Loucy (cell line): ENCODE measurements at regions not wholly inside any gene's neighbourhood (a gene's known extent, or its start where the extent isn't known, plus 50 kb on each side); places are given as distances from the start of the nearest gene placed in this dataset.
A peak's percentile ranks its signal among the peaks of the same experiment; 100 is the strongest.

Experiments used
- H2AFZ ChIP-seq: fragments of 200-600 bp; sonication (generic); 2 replicates; pipeline ENCODE4 v1.6.0; 2016; ENCODE audit warnings: antibody characterized with exemption, mild to moderate bottlenecking, low read length, moderate library complexity
- H3F3A ChIP-seq: fragments of 200-600 bp; 2 replicates; pipeline ENCODE4 v1.6.0; 2016; ENCODE audit warnings: antibody characterized with exemption, low read depth, mild to moderate bottlenecking
- H3K27me3 ChIP-seq: fragments of 200-600 bp; sonication (generic); 2 replicates; pipeline ENCODE4 v1.6.1; 2014; ENCODE audit warnings: low read length, mild to moderate bottlenecking; ENCODE audit not compliant: insufficient read depth, poor library complexity, severe bottlenecking
- H3K36me3 ChIP-seq: fragments of 200-600 bp; sonication (generic); 2 replicates; pipeline ENCODE4 v1.6.1; 2016; ENCODE audit warnings: low read length; ENCODE audit not compliant: insufficient read depth
- H3K4me1 ChIP-seq: fragments of 200-600 bp; sonication (generic); 2 replicates; pipeline ENCODE4 v1.5.1; 2014; ENCODE audit warnings: low read length, mild to moderate bottlenecking; ENCODE audit not compliant: insufficient read depth, poor library complexity, severe bottlenecking
- H3K4me2 ChIP-seq: fragments of 200-600 bp; sonication (generic); 2 replicates; pipeline ENCODE4 v1.6.0; 2014; ENCODE audit warnings: antibody characterized with exemption, low read length, low read depth, mild to moderate bottlenecking; ENCODE audit not compliant: poor library complexity, severe bottlenecking
- H3K4me3 ChIP-seq: fragments of 200-600 bp; sonication (generic); 2 replicates; pipeline ENCODE4 v1.5.1; 2014; ENCODE audit warnings: low read length, mild to moderate bottlenecking, mixed read lengths; ENCODE audit not compliant: poor library complexity, severe bottlenecking
- H3K79me2 ChIP-seq: fragments of 200-600 bp; sonication (generic); 2 replicates; pipeline ENCODE4 v1.6.1; 2014; ENCODE audit warnings: low read length; ENCODE audit not compliant: insufficient read depth
- H3K9ac ChIP-seq: fragments of 200-600 bp; sonication (generic); 2 replicates; pipeline ENCODE4 v1.6.0; 2014; ENCODE audit warnings: mild to moderate bottlenecking, low read depth, low read length, moderate library complexity; ENCODE audit not compliant: poor library complexity, severe bottlenecking
- H3K9me2 ChIP-seq: fragments of 200-600 bp; sonication (generic); replicated peaks from 2 replicates; pipeline ENCODE4 v1.6.1; 2016; ENCODE audit warnings: low read depth, low read length, mixed read lengths
- H3K9me3 ChIP-seq: fragments of 200-600 bp; sonication (generic); 2 replicates; pipeline ENCODE4 v1.6.1; 2014; ENCODE audit warnings: mild to moderate bottlenecking, antibody characterized with exemption, low read length, low read depth; ENCODE audit not compliant: insufficient read depth
- H4K20me1 ChIP-seq: fragments of 200-600 bp; sonication (generic); 2 replicates; pipeline ENCODE4 v1.6.0; 2014; ENCODE audit warnings: antibody characterized with exemption, low read length, mild to moderate bottlenecking; ENCODE audit not compliant: insufficient read depth, poor library complexity, severe bottlenecking
- EZH2phosphoT487 ChIP-seq: fragments of 200-600 bp; IDR thresholded peaks from 2 replicates; pipeline ENCODE4 v1.6.1; 2018; ENCODE audit warnings: antibody characterized with exemption, mild to moderate bottlenecking, moderate library complexity, borderline replicate concordance
- TF ChIP-seq, protein P1 (sequence below): fragments of 200-600 bp; sonication (generic); conservative IDR thresholded peaks from 2 replicates; pipeline ENCODE4 v1.5.1; 2014; ENCODE audit warnings: mild to moderate bottlenecking, antibody characterized with exemption, low read length

DNA sequence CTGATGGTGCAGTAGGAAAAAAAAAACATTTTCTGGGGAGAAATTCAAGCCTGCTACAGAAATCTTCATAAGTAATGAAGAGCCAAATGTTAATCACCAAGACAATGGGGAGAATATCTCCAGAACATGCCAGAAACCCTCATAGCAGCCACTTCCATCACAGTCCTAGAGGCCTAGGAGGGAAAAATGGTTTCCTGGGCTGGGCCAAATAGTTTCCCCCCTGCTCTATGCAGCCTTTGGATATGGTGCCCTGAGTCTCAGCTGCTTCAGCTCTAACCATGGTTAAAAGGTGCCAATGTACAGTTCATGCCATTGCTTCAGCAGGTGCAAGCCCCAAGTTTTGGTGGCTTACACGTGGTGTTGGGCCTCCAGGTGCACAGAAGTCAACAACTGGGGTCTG, 113.1 kb downstream of the ZNF648 start:
- H3K4me3 ChIP-seq: no peak overlapping the region
- H3K27me3 ChIP-seq: no peaks in the 10 kb centered on the region
- no peak overlapping the region for H3K4me2 ChIP-seq
- peaks cover 5% of the 10 kb centered on the region; the same call in 1 of the 2 replicates for H3K9me3 ChIP-seq
- H3K9ac ChIP-seq: no peak overlapping the region
- H3F3A ChIP-seq: no peaks in the 10 kb centered on the region
- H2AFZ ChIP-seq: no peak overlapping the region
- H3K9me2 ChIP-seq: no peaks in the 10 kb centered on the region
- TF ChIP-seq EZH2phosphoT487: no peak
- TF ChIP-seq, protein P1, sequence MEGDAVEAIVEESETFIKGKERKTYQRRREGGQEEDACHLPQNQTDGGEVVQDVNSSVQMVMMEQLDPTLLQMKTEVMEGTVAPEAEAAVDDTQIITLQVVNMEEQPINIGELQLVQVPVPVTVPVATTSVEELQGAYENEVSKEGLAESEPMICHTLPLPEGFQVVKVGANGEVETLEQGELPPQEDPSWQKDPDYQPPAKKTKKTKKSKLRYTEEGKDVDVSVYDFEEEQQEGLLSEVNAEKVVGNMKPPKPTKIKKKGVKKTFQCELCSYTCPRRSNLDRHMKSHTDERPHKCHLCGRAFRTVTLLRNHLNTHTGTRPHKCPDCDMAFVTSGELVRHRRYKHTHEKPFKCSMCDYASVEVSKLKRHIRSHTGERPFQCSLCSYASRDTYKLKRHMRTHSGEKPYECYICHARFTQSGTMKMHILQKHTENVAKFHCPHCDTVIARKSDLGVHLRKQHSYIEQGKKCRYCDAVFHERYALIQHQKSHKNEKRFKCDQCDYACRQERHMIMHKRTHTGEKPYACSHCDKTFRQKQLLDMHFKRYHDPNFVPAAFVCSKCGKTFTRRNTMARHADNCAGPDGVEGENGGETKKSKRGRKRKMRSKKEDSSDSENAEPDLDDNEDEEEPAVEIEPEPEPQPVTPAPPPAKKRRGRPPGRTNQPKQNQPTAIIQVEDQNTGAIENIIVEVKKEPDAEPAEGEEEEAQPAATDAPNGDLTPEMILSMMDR: no peak
- no peaks in the 10 kb centered on the region for H4K20me1 ChIP-seq
- H3K4me1 ChIP-seq: peaks cover 5% of the 10 kb centered on the region
- H3K79me2 ChIP-seq: no peaks in the 10 kb centered on the region
- no peaks in the 10 kb centered on the region for H3K36me3 ChIP-seq

DNA sequence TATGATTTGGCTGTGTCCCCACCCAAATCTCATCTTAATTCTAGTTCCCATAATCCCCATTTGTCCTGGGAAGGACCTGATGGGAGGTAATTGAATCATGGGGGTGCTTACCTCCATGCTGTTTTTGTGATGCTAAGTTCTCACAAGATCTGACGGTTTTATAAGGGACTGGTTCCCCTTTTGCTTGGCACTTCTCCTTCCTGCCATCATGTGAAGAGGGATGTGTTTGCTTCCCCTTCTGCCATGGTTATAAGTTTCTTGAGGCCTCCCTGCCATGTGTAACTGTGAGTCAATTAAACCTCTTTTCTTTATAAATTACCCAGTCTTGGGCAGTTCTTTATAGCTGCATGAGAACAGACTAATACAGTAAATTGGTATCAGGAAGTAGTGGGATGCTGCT, 114.1 kb downstream of the ZNF648 start:
- no peaks in the 10 kb centered on the region for H3F3A ChIP-seq
- peaks cover 5% of the 10 kb centered on the region for H3K4me1 ChIP-seq
- no peaks in the 10 kb centered on the region for H3K27me3 ChIP-seq
- H3K9me2 ChIP-seq: no peaks in the 10 kb centered on the region
- H3K4me2 ChIP-seq: no peak overlapping the region
- no peak overlapping the region for H3K9ac ChIP-seq
- no peaks in the 10 kb centered on the region for H3K36me3 ChIP-seq
- no peaks in the 10 kb centered on the region for H3K79me2 ChIP-seq
- no peak overlapping the region for H3K4me3 ChIP-seq
- H4K20me1 ChIP-seq: no peaks in the 10 kb centered on the region
- H3K9me3 ChIP-seq: peaks cover 5% of the 10 kb centered on the region; the same call in 1 of the 2 replicates
- H2AFZ ChIP-seq: no peak overlapping the region
- TF ChIP-seq EZH2phosphoT487: no peak

DNA sequence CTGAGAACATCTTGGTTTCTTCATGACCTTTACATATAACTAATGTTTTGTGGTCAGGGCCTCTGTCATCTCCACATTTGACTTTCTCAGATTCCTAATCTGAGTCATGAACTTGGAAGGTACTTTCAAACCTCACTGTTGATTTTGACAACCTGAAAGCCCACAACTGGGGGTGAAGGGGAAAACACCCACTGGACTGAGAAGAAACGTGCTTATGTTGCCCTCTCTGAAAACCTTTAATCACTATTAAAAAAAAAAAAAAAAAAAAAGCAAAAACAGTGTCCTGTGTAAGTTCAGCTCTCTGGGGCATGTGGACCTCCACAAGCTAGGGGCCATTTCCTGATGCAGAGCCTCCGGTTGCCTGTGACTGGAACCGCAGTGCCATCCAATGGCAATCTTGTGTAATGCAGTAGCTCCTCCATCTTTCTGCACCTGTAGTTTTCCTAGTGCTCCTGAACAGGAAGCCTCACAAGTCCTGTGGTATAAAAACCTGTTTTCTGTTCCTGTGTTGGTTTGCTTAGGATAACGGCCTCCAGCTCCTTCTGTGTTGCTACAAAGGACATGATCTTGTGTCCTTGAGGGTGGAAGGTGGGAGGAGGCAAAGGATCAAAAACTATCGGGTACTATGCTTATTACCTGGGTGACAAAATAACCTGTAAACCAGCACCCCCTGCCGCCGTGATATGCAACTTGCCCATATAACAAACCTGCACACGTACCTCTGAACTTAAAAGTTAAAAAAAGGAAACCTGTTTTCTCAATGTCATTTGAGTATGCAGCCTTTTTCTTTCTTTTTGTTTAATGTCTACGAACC, 124.5 kb downstream of the ZNF648 start:
- Histone ChIP-seq H3K4me1 (no peaks in the 10 kb centered on the region), H3K79me2 (no peaks in the 10 kb centered on the region), H3K9me2 (no peaks in the 10 kb centered on the region), H3F3A (no peaks in the 10 kb centered on the region), H3K4me2 (peak overlapping the region; percentile 48), H3K9me3 (no peaks in the 10 kb centered on the region), H4K20me1 (no peaks in the 10 kb centered on the region), H2AFZ (peak overlapping the region; percentile 71), H3K9ac (no peak overlapping the region), H3K4me3 (peak overlapping the region; percentile 33), H3K27me3 (no peaks in the 10 kb centered on the region), H3K36me3 (no peaks in the 10 kb centered on the region)
- no peak for TF ChIP-seq EZH2phosphoT487
- TF ChIP-seq, protein P1: peak; percentile 91

DNA sequence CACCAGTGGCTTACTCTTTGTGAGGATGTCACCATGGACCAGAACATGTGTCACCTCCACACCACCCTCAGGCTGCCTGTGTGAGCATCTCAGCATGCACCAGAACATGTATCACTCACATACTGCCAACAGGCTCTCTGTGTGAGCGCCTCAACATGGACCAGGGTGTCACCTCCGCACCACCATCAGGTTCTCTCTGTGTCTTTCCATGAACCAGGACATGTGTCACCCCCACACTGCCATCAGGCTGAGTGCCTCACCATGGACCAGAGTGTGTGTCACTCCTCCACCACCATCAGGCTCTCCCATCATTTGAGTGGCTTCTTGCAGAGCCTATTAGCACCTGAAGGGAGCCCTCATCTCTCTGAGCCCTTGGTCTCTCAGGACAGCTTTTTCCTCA, 125.2 kb downstream of the ZNF648 start:
- H3K4me3 ChIP-seq: no peak overlapping the region
- no peaks in the 10 kb centered on the region for H4K20me1 ChIP-seq
- no peaks in the 10 kb centered on the region for H3K9me3 ChIP-seq
- H3K79me2 ChIP-seq: no peaks in the 10 kb centered on the region
- H3K36me3 ChIP-seq: no peaks in the 10 kb centered on the region
- H3K9ac ChIP-seq: no peak overlapping the region
- TF ChIP-seq, protein P1: no peak
- TF ChIP-seq EZH2phosphoT487: no peak
- H2AFZ ChIP-seq: peak overlapping the region; percentile 71
- H3K4me1 ChIP-seq: no peaks in the 10 kb centered on the region
- no peaks in the 10 kb centered on the region for H3K27me3 ChIP-seq
- H3K9me2 ChIP-seq: no peaks in the 10 kb centered on the region
- H3K4me2 ChIP-seq: no peak overlapping the region
- H3F3A ChIP-seq: no peaks in the 10 kb centered on the region
